Stimulated activated CD4-positive, alpha-beta T cell treated with anti-CD3 and anti-CD28 coated beads, Interleukin-1b, Interleukin-23, amount 100 ng/mL, for 1 hour (primary cell): ENCODE measurements at regions not wholly inside any gene's neighbourhood (a gene's known extent, or its start where the extent isn't known, plus 50 kb on each side); places are given as distances from the start of the nearest gene placed in this dataset.
"Not testable (repeated sequence)": the region's sequence is repeated elsewhere in the genome, so short reads cannot be mapped to it uniquely, and the experiment has no call there.

Source experiments
- DNase-seq, 2 donors: peaks; one replicate each; pipeline ENCODE4 v3.0.0-alpha.2; 2020; ENCODE audit warnings: low read depth in 2 of 2

GRCh38 chr10:130660266-130660665, 524.1 kb downstream of the GLRX3 start:
- no peak for DNase-seq

DNA sequence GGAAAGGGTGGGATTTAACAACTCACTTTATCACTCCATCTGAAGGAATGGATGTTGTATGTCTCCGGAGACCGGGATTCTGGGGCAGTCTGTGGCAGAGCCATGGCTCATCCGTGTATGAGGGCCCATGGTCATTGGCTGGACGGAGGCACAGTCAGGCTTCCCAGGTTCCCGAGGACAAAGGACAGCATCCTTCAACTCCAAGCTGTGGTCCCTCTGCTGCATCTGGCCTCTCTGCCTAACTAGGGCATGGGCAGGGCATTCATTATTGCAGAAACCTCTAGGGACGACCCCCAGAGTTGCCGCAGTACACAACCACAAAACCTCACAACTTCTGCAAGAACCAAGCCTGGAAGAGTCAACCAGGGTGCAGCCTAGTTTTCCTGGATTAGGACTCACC, 525.2 kb downstream of the GLRX3 start:
- DNase-seq = no peak

DNA sequence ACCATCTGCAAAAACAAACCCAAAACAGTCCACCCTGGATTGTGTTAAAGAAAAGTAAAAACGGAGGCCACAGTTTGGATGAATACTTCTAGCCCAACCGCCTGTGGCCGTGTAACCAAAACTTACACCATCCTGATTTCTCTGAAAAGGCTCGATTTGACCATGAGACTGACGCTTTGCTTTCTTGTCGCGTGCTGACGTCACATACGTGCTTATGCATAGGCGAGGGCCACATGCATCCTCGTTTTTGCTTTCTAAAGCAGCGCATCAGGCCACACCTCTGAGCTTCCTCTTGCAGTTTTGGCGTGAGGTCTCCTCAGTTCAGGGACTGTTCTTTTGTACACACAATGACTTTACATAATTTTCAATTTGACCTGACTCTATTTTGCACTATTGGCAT, 526.6 kb downstream of the GLRX3 start:
- DNase-seq = no peak

- no peak for DNase-seq
Observed at GRCh38 chr10:130664526-130664925, 528.3 kb downstream of the GLRX3 start.

DNA sequence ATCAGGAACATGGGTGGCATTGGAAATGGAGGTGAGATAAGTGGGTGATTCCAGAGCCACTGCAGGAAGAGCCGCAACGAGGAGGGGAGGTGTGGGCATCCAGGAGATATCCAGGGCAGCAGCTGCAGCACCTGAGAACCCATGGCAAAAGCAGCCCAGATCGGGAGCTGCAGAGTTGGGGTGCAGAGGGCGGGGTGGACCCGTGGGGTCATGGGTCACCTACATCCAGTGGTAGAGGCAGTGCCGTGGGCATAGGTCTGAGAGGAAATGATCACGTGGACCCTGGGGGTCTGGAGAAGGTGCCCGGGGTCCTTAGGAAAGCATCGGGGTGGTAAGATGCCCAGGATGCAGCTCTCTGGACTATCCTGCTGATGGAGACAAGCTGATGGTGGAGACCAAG, 530.0 kb downstream of the GLRX3 start:
- no peak for DNase-seq

- DNase-seq = no peak
Observed at GRCh38 chr10:130686689-130687300, 550.6 kb downstream of the GLRX3 start.

DNA sequence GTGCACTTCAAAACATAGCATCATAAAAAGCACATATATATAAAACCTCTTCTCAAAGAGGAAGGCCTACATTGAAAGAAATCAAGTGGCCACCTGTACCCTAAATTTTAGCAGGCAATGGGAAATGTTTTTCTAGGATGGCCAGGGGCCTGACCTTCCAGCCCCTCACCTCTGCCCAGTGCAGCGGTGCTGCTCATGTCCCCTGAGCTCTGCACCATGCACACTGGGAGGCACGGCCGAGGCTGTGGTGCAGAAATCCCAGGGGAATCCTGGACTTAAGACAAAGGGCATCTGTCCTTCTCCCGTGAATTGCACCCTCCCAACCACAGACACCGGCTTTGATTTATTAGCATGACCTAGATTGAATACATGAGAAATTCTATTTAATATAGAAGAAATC, 551.4 kb downstream of the GLRX3 start:
- DNase-seq = no peak

DNA sequence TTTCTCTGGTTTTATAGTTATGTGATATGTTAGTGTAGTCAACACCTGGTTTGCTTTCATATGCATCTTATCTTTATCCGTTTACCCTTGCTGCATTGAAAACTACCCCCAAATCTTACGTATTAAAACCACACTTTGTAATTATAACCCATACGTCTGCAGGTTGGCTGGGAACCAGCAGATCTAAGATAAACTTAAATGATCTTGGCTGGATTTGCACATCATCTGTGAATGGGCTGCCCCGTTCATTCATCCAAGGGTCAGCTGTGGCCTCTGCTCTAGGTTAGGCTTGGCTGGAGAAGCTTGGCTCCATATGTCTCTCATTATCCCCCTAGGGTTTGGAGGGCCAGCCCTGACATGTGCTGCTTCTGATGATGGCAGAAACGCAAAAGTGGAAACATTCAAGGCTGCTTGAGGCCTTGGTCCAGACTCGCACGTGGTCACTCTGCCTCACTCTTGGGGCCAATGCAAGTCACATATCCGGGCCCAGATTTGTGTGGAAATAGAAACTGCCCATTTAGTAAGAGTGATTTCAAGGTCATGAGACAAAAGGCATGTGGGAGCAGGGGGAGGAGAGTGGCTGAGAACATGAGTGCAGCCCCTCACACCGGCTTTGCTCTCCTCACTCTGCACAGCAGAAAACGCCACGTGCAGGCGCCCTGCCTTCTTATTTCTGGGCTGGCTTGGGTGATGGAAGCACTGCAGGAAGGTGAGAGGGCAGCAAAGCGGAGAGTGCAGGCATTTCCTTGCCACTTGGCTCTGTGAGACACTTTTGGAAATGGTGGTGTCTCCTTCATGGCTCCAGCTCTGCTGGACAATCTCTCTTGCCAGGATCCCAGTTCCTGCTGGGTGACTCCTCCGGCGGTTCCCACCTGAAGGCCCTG, 553.8 kb downstream of the GLRX3 start:
- no peak for DNase-seq

DNA sequence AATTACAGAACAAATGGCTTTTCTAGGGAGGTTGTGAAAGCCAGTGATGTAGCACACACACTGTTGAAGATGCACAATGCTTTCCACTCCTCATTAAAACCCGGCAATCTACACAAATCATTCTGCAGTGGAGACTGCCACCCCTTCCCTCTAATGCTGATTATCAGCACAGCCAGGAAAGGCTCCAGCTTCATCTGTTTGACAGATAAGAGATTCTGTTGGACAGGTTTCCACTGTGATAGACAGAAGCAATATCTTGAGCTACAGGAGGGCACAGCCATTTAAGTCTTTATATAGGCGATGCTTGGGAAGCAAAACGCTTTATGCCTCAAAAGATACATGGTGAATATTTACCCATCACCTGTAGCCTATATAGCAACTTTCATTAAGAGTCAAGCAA, 555.6 kb downstream of the GLRX3 start:
- no peak for DNase-seq

DNA sequence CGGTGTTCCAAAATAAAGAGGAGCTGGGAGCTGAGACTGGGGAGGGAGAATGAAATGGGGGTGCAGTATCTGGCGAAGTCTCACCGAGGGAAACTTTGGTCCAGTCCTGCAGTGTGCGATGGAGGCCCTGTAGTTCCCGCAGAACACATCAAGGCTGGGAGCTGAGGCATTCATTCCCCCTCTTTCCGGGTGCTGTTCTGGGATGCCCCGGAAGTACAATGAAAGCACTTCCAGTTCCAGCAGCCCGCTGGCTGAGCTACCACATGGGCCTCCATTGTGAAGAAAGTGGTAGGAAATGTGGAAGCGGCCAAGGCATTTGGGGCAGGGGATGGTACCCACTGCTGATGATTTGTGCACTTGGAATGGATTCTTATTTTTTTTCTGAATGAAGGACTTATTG, 560.7 kb downstream of the GLRX3 start:
- no peak for DNase-seq

DNA sequence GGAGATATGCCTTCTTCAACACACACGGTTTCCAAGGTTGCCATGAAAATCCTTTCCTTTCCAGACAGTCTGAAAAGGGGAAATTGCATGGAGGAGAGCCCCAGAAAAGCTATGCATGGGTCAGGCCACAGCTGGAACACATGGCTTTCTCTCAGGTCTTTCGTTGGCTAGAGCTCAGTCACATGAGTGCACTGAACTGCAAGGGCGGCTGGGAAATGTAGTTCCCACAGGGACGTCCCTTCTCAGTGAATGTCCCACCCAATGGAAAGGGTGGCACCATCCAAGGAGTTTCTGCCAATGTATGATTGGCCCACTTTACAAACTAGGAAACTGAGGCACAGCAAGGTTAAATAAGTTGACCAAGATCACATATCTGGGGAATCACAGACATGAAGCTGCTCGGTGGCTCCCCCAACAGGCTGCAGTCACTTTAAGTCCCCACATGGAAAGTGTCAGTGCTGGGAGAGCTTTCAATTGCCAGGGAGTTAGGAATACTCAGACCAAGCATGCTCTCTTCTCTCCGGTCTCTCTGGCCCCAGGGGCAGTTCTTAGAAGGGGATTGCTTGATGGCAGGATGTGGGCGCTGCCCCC, 571.3 kb downstream of the GLRX3 start:
- DNase-seq = no peak

- no peak for DNase-seq
Observed at GRCh38 chr10:130708465-130709070, 572.4 kb downstream of the GLRX3 start.

DNA sequence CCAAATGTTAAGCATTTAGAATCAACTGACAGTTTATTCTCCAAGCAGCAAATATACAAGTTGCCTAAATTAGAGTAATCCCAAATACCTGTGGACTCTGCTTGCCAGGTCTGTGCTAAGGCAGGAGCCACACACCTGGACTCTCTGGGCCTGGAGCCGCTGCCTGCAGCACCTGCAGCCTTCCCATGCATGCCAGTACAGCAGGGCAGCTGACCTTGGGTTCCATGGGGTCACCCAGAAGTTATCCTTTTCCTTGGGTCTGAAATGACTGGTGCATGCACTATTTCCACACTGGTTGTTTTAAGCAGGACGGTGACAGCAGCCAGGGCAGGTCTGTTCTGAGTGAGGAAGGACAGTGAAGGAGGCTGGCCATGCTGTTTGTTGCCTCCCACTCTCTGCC, 573.2 kb downstream of the GLRX3 start:
- DNase-seq = no peak

DNA sequence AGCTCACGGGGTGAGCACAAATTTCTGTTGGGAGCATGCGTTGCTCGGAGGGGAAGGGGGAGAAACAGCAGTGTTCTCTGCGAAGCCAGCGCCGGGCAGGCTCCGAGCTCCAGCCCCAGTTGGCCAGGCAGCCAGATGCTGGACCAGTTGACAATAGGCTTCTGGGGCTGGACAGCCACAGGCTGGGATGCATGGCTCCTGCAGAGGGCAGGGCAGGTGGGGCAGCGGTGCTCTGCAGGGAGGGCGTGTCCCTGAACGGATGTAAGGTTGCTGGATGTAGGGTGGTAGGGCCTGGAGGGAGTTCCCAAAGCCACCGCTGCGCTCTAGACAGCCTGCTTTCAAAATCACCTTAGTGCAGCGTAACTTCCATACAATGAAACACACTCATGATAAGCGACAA, 574.9 kb downstream of the GLRX3 start:
- no peak for DNase-seq

DNA sequence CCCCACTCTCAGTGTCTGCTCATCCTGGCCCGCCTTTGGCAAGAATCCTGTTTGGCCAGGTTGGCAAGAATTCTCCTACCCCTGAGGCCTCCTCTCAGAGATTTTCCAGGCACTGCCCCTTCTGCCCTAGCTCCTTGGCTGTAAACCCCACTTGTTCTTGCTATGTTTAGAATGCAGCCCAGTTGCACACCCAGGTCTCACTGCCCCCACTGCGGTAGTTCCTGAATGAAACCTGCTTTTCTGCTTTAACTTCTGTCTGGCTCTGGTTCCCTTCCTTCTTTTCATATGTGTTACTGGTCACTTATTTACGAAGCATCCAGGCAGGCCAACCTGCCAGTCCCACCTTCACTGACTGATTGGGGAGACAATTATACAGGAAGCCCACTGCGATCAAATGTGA, 576.9 kb downstream of the GLRX3 start:
- DNase-seq = no peak

- DNase-seq = no peak
Observed at GRCh38 chr10:130713731-130714130, 577.5 kb downstream of the GLRX3 start.

DNA sequence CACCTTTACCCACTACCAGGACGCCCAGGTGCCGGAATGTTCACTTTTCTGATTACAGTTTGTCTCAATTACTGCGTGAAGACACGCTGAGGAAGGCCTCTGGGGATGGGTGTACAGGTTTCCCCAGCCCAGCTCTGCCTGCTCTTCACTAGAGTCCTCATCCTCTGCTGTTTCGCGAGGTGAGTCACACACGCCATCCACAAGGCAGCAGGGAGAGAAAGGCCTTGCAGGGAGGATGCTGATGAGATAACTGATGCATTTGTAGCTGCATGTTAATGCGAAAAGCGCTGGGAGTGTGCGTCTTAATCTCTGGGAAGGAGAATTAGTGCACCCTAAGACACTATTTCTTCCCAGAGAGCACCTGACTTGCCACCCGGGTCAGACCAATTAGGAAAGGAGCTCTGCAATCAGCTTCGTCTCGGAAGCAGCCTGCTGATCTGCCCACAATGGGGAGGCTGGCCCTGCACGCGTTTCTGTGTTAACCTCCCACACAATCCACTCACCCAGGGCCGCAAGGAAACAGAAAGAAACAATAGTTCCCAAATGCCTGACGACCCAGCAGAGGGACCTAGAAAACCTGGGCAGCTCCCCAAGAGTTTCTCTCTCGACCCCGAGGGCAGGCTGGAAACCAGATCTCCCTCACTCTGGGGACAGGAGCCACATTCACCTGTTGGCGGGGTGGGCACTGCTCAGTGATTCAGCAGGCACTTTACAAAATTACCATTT, 578.7 kb downstream of the GLRX3 start:
- DNase-seq = no peak

DNA sequence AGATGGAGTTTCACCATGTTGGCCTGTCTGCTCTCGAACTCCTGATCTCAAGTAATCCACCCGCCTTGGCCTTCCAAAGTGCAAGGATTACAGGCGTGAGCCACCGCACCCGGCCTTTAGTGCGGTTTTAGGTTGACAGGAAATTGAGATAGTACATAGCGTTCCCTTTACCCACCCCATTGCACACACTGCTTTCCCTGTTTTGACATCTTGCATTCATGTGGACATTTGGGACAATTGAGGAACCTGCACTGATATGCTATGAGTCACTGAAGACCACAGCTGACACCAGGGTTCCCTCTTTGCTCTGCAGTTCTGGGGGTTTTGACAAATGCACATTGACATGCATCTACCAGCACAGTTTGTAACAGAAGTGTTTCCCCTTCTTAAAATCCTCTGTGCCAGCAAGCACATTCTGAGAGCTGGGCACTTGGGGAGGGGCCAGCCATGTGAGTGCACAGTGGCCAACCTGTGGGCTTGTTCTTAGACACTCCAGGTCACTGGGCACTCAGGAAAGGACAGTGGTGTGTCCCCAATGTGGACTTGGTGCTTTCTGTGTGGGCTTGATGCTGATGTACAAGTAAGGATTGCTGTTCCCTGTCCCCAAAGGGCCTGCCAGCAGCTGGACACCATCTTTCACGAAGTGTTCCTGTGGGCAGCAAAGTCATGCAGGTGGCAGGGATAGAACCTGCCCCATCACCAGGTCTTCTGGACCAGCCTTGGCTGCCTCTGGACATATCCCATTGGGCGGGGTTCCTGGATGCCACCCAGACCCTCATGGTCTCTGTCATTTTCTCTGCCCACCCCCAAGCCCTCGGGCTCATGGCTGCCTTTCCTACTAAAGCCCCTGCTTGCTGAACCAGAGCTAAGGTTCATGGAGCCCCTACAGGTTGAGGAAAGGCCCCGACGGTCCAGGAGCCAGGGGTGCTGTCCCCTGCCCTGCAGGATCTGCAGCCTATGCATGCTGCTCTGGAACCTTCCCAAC, 579.8 kb downstream of the GLRX3 start:
- no peak for DNase-seq

GRCh38 chr10:130717083-130717482, 580.9 kb downstream of the GLRX3 start:
- DNase-seq = no peak

DNA sequence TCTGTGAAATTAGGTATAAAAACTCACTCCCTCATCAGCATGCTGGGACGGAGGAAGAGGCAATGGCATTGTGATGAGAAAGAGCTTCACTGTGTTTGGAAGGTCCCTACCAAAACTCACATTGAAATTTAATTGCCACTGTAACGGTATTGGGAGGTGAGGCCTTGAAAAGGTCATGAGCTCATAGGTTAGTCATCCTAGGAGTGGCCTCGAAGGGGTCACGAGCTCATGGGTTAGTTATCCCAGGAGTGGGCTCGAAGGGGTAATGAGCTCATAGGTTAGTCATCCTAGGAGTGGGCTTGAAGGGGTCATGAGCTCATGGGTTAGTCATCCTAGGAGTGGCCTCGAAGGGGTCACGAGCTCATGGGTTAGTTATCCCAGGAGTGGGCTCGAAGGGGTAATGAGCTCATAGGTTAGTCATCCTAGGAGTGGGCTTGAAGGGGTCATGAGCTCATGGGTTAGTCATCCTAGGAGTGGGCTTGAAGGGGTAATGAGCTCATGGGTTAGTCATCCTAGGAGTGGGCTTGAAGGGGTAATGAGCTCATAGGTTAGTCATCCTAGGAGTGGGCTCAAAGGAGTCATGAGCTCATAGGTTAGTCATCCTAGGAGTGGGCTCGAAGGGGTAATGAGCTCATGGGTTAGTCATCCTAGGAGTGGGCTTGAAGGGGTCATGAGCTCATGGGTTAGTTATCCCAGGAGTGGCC, 582.7 kb downstream of the GLRX3 start:
- not testable (repeated sequence) for DNase-seq
